Right renal cortex interstitium (tissue), 3 donors: ENCODE measurements at regions not wholly inside any gene's neighbourhood (a gene's known extent, or its start where the extent isn't known, plus 50 kb on each side); places are given as distances from the start of the nearest gene placed in this dataset.

ENCODE experiments used
- DNase-seq, 3 donors: peaks; one replicate each; pipeline ENCODE4 v3.0.0-alpha.2; 2013; ENCODE audit warnings: low read depth in 3 of 3, low spot score in 2 of 3

DNA sequence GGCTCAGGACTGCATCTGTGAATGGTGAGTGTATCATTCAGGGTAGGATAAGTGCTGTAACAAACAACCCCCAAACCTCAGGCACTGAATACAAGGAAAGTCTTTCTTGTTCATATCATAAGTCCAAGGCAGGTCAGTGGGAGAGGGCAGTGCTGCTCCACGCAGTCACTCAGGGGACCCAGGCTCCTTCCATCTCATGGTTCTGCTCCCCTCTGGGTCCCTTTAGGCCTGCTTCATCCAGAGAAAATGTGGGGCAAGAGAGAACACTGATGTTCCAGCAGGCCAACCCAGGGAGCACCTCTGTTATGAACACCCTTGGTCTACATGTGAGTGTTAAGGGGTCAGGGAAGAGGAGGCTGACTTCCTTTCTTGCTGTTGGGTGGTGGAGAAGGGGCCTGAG is 187.8 kb downstream of the CHST1 start:
- no peak for DNase-seq

DNA sequence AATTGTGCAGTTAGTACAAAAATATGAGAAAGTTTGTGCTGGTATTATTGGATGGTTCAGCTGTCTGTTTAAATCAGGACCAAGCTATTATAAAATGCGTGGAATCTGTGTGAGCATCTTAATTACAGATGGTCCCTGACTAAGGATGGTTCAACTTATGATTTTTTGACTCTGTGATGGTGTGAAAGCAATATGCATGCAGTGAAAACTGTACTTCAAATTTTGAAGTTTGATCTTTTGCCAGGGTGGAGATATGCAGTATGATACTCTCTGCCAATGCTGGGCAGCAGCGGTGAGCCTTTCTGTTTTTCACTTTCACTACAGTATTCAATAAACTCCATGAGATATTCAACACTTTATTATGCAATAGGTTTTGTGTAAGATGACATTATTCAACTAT is 189.3 kb downstream of the CHST1 start:
- no peak for DNase-seq

GRCh38 chr11:45475173-45475572 is 189.0 kb upstream of the SYT13 start:
- no peak for DNase-seq

- no peak for DNase-seq
Observed at GRCh38 chr11:45473341-45473895, 187.3 kb upstream of the SYT13 start.

- no peak for DNase-seq
Observed at GRCh38 chr11:45472716-45473317, 186.7 kb upstream of the SYT13 start.

DNA sequence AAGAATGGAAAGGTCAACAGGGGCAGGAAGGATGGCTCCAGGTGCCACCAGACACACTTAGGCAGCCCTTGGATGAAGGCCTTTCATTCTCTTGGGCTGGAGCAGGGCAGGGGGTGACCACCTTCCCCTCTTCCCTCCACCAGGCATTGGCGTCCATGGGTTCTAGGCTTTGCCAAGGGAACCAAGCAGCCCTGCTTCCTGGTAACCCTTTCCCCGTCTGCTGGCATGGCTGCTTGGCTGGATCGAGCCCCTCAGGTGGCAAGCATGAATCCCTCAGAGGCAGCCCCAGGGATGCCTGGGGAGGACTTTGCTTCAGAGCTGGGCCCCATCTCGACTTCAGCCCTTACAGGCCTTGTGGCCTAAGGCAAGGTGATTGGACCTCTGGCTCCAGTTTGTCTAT is 185.1 kb upstream of the SYT13 start:
- DNase-seq, result no peak

GRCh38 chr11:45470794-45471167 is 184.6 kb upstream of the SYT13 start:
- no peak for DNase-seq

- DNase-seq, result no peak
Observed at GRCh38 chr11:45470151-45470793, 184.1 kb upstream of the SYT13 start.

GRCh38 chr11:45468267-45468856 is 182.2 kb upstream of the SYT13 start:
- DNase-seq, result peak in 1 of 3 donors; percentile 18

DNA sequence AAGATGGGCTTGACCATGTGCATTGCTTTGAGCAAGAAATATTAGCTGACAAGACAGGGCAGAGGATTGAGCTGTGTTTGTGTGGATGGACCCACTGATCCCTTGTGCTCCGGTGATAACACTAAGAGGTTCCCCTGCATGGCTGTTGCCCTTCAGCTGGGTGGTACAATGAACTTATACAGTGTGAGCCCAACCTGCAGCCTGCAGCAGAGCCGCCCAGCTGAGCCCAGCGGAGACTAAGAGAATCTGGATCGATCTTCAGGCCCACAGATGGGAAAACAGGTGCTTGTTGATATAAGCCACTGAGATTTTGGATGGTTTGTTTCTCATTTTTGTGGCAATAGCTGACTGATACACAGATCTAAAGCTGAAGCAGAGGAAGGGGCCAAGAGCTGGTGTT is 177.4 kb upstream of the SYT13 start:
- DNase-seq, result no peak

- no peak for DNase-seq
Observed at GRCh38 chr11:45461514-45461913, 175.4 kb upstream of the SYT13 start.

GRCh38 chr11:45459491-45459890 is 173.3 kb upstream of the SYT13 start:
- DNase-seq, result no peak

DNA sequence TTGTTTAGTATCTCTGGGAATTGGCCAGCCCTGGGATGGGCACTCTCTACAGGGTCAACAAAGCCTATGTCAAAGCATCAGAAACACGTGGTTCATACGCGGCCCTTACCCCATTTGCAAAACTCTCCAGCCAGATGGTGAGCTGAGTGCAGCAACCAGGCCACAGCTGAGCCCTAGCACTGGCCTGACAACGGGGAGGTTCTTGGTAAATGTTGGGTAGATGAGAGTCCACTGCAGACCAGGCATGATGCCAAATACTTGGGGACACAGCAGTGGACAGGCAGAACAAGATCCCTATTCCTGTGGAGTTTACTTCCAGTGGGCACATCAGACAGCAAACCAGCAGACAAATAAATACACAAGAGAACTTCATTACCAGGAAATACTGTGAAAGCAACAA is 172.1 kb upstream of the SYT13 start:
- no peak for DNase-seq

DNA sequence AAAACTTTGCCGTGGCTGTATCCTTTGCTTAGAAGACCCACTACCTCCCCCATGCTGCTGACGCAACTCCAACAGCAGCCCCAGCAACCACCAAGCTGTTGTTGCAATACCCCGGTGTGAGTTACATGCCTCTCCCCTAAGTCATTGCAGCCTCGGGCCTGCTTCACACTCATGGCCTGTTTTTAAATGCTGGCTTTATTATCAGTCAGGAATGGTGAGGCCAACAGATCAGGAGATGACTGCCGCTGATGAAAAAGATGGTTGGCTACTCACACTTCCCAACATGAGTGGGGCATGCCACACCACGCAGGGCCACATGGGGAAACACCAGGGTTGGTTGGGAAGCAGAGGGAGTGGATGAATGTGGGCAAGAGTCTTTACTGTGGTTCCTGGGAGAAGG is 171.5 kb upstream of the SYT13 start:
- DNase-seq, result no peak

DNA sequence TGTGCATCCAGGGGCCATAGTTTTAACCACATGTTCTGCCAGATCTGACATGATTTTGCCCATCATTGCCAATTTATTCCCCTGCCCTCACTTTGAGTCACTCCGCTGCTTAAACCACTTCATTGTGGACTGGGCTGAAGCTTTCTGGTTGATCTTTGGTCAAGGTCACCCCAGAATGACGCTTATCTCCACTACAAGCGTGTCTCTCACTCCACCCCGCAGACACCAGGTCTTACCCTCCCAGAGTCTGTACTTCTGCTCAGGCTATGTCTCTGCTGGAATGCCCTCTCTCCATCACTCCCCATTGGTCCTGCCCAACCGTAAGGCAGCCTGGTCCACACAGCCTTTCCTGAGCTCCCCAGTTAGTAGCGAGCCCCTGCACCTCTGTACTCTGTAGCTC is 170.5 kb upstream of the SYT13 start:
- DNase-seq, result no peak

DNA sequence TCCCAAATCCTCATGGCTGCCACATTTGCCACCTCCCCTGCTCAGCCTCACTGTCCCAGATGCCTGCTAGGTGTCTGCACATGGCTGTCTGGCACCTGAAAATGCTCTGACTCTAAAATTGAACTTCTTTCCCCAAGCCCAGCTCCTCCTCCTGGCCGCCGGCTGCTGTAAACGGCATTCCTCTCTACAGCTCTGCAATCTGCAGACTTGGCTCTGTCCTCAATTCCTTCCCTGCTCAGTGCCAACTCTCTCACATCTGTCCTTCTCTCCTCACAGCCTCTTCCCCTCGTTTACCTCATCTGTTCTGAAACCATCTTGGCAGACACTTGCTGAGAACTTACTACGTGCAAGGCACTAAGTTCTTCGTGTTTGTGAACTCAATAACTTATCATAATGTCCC is 169.4 kb upstream of the SYT13 start:
- no peak for DNase-seq

GRCh38 chr11:45454917-45455401 is 168.8 kb upstream of the SYT13 start:
- no peak for DNase-seq

GRCh38 chr11:45453721-45454120 is 167.6 kb upstream of the SYT13 start:
- DNase-seq, result no peak

- no peak for DNase-seq
Observed at GRCh38 chr11:45451766-45452440, 165.8 kb upstream of the SYT13 start.

DNA sequence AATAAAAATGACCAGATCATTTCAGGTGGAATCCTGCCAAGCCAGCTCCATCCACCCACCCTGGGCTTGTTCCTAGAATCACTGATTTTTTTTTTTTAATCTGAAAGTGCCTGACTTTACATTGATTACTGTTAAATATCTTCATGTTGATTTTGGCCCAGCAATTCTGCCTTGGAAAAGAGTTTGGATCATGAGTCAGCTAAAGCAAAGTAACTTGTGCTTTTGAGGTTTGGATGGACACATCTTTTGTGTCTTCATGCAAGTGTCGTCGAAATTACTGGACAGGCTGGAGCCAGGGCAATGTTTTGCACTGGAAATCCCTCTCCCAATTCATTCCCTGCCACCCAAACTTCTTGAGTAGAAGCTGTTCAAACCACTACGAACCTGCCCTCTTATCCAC is 164.0 kb upstream of the SYT13 start:
- DNase-seq, result no peak

DNA sequence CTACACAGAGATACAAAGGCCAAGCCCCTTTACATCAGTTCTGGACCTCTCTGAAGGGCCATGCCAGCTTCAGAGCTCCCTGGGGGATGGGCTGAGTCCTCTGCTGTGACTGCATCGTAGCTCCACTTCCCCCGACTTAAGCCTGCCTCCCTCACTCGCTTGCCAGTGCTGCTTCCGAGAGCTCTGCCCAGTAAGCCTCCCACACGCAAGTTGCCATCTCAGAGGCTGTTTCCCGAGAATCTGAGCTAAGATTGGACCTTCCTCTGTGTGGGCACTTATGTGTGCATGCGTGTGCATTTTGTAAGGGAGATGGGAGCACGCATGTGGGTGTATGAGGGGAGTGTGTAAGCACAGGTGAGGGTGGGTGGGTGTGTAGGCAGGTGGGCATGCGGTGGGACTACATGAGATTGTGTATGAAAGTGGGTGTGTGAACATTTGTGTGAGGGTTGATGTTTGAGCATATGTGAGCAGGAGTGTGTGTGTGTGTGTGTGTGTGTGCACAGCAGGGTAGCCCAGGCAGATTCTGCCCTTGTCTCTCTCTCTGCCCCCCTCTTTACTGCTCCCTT is 163.0 kb upstream of the SYT13 start:
- DNase-seq, result no peak
